ENCODE measurements at regions not wholly inside any gene's neighbourhood (a gene's known extent, or its start where the extent isn't known, plus 50 kb on each side); places are given as distances from the start of the nearest gene placed in this dataset.

DNA sequence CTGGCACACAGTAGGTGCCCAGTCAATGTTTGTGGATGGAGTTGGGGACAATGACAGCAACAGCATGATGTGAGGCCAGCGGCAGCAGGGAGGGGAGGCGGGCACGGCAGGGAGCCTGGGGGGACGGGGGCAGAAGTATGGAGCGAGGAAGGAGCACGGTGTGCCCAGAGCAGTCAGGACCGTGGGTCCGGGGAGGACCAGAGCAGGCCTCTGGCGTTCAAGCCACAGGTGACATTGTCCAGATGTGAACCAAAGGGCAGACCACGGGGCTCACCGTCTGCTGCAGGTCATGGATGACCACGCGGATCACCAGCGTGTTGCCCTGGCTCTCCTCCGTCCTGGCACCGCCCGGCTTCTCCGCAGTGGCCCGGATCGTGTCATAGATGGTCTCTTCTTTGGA lies 105.5 kb downstream of the SHANK2 start:
- no peak for DNase-seq (ENCODE audit: low read depth)
- H3K4me3 ChIP-seq (ENCODE audit: low read length): no peak overlapping the region
- TF ChIP-seq, protein P1, sequence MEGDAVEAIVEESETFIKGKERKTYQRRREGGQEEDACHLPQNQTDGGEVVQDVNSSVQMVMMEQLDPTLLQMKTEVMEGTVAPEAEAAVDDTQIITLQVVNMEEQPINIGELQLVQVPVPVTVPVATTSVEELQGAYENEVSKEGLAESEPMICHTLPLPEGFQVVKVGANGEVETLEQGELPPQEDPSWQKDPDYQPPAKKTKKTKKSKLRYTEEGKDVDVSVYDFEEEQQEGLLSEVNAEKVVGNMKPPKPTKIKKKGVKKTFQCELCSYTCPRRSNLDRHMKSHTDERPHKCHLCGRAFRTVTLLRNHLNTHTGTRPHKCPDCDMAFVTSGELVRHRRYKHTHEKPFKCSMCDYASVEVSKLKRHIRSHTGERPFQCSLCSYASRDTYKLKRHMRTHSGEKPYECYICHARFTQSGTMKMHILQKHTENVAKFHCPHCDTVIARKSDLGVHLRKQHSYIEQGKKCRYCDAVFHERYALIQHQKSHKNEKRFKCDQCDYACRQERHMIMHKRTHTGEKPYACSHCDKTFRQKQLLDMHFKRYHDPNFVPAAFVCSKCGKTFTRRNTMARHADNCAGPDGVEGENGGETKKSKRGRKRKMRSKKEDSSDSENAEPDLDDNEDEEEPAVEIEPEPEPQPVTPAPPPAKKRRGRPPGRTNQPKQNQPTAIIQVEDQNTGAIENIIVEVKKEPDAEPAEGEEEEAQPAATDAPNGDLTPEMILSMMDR (IDR thresholded peaks at IDR 0.05; ENCODE audit: insufficient read depth, low read depth, low read length, missing control alignments): no peak

DNA sequence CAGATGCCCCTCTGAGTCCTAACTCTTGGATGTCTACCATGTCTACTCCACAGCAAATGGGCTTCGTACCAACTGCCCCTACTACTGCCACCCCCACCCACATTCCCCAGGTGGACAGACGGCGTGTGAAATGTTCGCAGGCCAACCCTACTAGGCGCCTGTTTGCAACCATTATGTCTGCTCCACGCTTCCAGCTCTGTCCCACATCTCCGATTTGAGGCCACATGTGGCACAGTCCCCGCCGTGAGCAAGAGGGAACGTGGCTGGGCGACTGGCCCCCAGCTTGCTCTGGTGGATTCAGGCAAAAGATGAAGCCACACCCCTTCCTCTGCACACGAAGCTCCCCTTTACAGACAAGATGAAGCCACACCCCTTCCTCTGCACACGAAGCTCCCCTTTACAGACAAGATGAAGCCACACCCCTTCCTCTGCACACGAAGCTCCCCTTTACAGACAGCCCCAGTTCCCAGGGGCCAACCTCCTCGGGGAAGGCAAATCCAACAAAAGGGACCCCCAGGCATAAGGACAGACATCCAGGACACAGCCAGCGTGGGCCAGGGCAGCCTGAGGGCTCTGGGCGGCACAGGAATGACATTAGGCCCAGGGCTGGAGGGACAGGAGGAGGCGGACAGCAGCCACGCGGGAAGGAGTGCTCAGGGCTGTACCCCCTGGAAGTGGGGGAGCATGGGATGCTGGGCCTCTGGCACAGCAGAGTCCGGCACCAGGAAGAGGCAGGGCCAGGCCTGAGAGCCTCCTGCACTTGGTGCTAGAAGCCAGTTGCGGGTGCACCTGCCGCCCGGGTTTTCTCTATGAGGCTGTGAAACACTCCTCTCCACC lies 106.2 kb downstream of the SHANK2 start:
- TF ChIP-seq, protein P1 (IDR thresholded peaks at IDR 0.05; ENCODE audit: insufficient read depth, low read depth, low read length, missing control alignments): no peak
- DNase-seq (ENCODE audit: low read depth): no peak
- H3K4me3 ChIP-seq (ENCODE audit: low read length): no peak overlapping the region

DNA sequence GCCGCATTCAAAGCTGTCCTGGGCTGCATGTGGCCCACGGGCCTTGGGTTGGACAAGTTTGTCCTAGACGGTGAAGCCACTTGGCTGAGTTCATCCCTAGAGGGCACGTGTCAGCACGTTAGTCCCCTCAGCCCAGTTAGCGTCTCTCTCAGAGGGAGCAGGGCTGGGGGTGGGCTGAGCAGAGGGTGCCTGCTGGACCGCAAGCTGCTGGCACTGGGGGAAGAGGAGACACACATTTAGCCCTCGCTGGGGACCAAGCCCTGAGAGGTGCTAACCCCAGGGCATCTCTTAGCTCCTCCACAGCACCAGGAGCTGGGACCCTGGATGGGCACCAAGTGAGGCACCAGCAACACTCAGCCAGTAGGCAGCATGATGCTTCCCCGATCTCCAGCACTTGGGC lies 107.0 kb downstream of the SHANK2 start:
- no peak overlapping the region for H3K4me3 ChIP-seq (ENCODE audit: low read length)
- DNase-seq (ENCODE audit: low read depth): no peak
- TF ChIP-seq, protein P1 (IDR thresholded peaks at IDR 0.05; ENCODE audit: insufficient read depth, low read depth, low read length, missing control alignments): no peak

DNA sequence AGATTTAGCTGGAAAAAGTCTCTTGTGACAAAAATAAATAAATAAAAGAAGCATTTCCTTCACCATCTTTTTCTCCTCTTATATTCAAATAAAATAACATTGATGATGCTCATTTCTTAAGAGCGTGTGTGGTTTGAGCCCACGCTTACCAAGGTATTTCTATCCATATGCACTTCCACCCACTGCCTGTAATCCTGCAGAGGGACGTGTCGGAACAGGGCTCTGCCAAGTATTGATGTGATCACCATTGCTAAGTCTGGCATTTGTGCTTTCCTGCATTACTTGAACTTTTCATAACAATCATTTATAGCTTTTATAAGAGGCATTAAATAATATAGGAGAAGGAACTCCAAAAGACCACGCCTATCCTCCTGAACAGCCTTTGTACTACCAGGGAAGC lies 107.6 kb downstream of the SHANK2 start:
- TF ChIP-seq, protein P1 (IDR thresholded peaks at IDR 0.05; ENCODE audit: insufficient read depth, low read depth, low read length, missing control alignments): no peak
- no peak overlapping the region for H3K4me3 ChIP-seq (ENCODE audit: low read length)
- peak; percentile 75 for DNase-seq (ENCODE audit: low read depth)

DNA sequence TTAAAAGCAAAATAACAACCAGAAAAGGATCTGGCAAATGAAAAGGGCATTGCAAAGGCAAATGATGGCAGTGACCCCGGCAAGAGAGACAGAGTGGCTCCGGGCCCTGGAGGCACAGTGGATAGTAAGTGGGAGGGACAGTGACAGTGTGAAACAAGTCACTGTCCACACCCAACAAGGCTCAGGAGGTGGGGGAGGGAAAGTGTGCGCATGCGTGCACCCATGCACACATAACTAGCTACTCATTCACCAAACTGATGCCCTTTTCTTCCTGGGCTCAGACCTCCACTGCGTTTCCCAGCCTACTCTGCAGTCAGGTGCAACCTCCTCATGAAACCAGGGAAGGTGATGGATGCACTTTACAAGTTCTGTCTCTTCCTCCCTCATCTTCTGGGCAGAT lies 108.4 kb downstream of the SHANK2 start:
- DNase-seq (ENCODE audit: low read depth): no peak
- H3K4me3 ChIP-seq (ENCODE audit: low read length): no peak overlapping the region
- TF ChIP-seq, protein P1 (IDR thresholded peaks at IDR 0.05; ENCODE audit: insufficient read depth, low read depth, low read length, missing control alignments): no peak

DNA sequence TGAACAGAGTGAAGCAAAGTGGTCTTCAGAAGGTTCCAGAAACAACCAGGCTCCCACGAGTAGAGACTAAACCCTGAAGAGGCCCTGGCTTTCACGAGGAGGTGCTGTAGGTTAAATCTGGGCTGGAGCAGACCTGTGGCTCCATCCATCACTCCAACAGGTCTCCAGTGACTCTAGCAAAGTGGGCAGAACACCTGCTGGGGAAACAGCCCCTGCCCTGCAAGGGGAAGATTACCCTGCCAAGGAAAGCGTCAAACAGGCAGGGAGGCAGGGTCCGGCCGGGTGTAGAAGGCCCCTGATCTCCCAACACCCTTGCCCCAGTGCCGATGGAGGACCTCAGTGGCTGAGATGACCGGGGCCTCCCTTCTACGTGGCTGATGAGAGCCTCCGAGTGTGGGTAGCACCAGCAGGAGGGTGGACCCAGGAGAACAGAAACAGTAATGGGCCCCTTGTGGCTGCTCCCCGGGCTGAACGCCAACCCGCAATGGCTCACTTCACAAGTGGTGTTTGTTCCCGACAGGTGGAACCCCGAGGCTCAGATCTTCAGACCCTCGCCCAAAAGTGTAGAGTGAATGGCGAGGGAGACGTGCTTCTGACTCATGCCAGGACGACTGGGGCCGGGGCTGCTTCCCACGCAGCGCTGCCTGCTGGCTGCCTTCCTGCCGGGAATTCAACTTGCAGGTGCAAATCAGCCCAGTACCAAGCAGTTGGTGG lies 112.0 kb downstream of the SHANK2 start:
- TF ChIP-seq, protein P1 (IDR thresholded peaks at IDR 0.05; ENCODE audit: insufficient read depth, low read depth, low read length, missing control alignments): peak; percentile 21
- H3K4me3 ChIP-seq (ENCODE audit: low read length): no peak overlapping the region
- peak; percentile 60 for DNase-seq (ENCODE audit: low read depth)

All from epithelial cell of esophagus (primary cell).